ENCODE measurements at regions not wholly inside any gene's neighbourhood (a gene's known extent, or its start where the extent isn't known, plus 50 kb on each side); places are given as distances from the start of the nearest gene placed in this dataset.

- Histone ChIP-seq H3K36me3 (replicated peaks; ENCODE audit: insufficient read depth, low read length) (no peaks in the 10 kb centered on the region), H3K4me2 (ENCODE audit: low read depth, low read length) (no peak overlapping the region), H4K20me1 (ENCODE audit: insufficient read depth, low read length) (no peaks in the 10 kb centered on the region), H3K79me2 (ENCODE audit: low read length) (no peaks in the 10 kb centered on the region), H3K9ac (ENCODE audit: low read length) (no peak overlapping the region), H3K4me1 (ENCODE audit: low read length) (no peaks in the 10 kb centered on the region), H3F3A (ENCODE audit: insufficient read depth, low read length) (no peaks in the 10 kb centered on the region), H3K9me2 (replicated peaks; ENCODE audit: insufficient read depth, low read length) (no peaks in the 10 kb centered on the region), H3K27me3 (replicated peaks; ENCODE audit: insufficient read depth, low read length) (no peaks in the 10 kb centered on the region), H3K4me3 (ENCODE audit: low read length) (no peak overlapping the region), H3K9me3 (replicated peaks; ENCODE audit: insufficient read depth, low read length) (no peaks in the 10 kb centered on the region), H2AFZ (ENCODE audit: low read length) (no peak overlapping the region), H3K27ac (ENCODE audit: low read length) (no peak overlapping the region)
- no peak for DNase-seq
- TF ChIP-seq EZH2phosphoT487 (IDR thresholded peaks at IDR 0.05; ENCODE audit: low read length) (no peak), CTCF (IDR thresholded peaks at IDR 0.05; ENCODE audit: low read length) (no peak)
Observed at GRCh38 chr15:95973566-95974256, 356.8 kb upstream of the NR2F2 start.

GRCh38 chr15:95975212-95975611 lies 355.3 kb upstream of the NR2F2 start:
- DNase-seq, result peak; percentile 13
- no peaks in the 10 kb centered on the region for H3K4me1 ChIP-seq (ENCODE audit: low read length)
- TF ChIP-seq CTCF (IDR thresholded peaks at IDR 0.05; ENCODE audit: low read length) (no peak), EZH2phosphoT487 (IDR thresholded peaks at IDR 0.05; ENCODE audit: low read length) (no peak), EZH2 (optimal IDR thresholded peaks at IDR 0.05; ENCODE audit: low read depth, low read length) (no peak)
- H3K4me2 ChIP-seq (ENCODE audit: low read depth, low read length), result no peak overlapping the region
- H3K9me3 ChIP-seq (replicated peaks; ENCODE audit: insufficient read depth, low read length), result no peaks in the 10 kb centered on the region
- H4K20me1 ChIP-seq (ENCODE audit: insufficient read depth, low read length), result no peaks in the 10 kb centered on the region
- H2AFZ ChIP-seq (ENCODE audit: low read length), result no peak overlapping the region
- no peaks in the 10 kb centered on the region for H3K9me2 ChIP-seq (replicated peaks; ENCODE audit: insufficient read depth, low read length)
- peak overlapping the region; percentile 11; the same call in 1 of the 2 replicates for H3K27ac ChIP-seq (ENCODE audit: low read length)
- no peaks in the 10 kb centered on the region for H3K27me3 ChIP-seq (replicated peaks; ENCODE audit: insufficient read depth, low read length)
- H3K9ac ChIP-seq (ENCODE audit: low read length), result no peak overlapping the region
- no peaks in the 10 kb centered on the region for H3K79me2 ChIP-seq (ENCODE audit: low read length)
- H3K4me3 ChIP-seq (ENCODE audit: low read length), result no peak overlapping the region
- no peaks in the 10 kb centered on the region for H3K36me3 ChIP-seq (replicated peaks; ENCODE audit: insufficient read depth, low read length)
- no peaks in the 10 kb centered on the region for H3F3A ChIP-seq (ENCODE audit: insufficient read depth, low read length)

GRCh38 chr15:95979286-95979685 lies 351.2 kb upstream of the NR2F2 start:
- DNase-seq, result no peak
- Histone ChIP-seq H3K4me3 (ENCODE audit: low read length) (no peak overlapping the region), H4K20me1 (ENCODE audit: insufficient read depth, low read length) (no peaks in the 10 kb centered on the region), H3K36me3 (replicated peaks; ENCODE audit: insufficient read depth, low read length) (no peaks in the 10 kb centered on the region), H3K27me3 (replicated peaks; ENCODE audit: insufficient read depth, low read length) (no peaks in the 10 kb centered on the region), H3K27ac (ENCODE audit: low read length) (no peak overlapping the region), H3K4me2 (ENCODE audit: low read depth, low read length) (no peak overlapping the region), H3K79me2 (ENCODE audit: low read length) (no peaks in the 10 kb centered on the region), H3F3A (ENCODE audit: insufficient read depth, low read length) (no peaks in the 10 kb centered on the region), H3K4me1 (ENCODE audit: low read length) (no peaks in the 10 kb centered on the region), H2AFZ (ENCODE audit: low read length) (no peak overlapping the region), H3K9me2 (replicated peaks; ENCODE audit: insufficient read depth, low read length) (no peaks in the 10 kb centered on the region), H3K9me3 (replicated peaks; ENCODE audit: insufficient read depth, low read length) (no peaks in the 10 kb centered on the region), H3K9ac (ENCODE audit: low read length) (no peak overlapping the region)
- no peak for TF ChIP-seq CTCF (IDR thresholded peaks at IDR 0.05; ENCODE audit: low read length)
- no peak for TF ChIP-seq EZH2phosphoT487 (IDR thresholded peaks at IDR 0.05; ENCODE audit: low read length)
- TF ChIP-seq EZH2 (optimal IDR thresholded peaks at IDR 0.05; ENCODE audit: low read depth, low read length), result no peak

Measured in MM.1S (cell line).